Coronary artery (tissue), 2 donors: ENCODE measurements at regions not wholly inside any gene's neighbourhood (a gene's known extent, or its start where the extent isn't known, plus 50 kb on each side); places are given as distances from the start of the nearest gene placed in this dataset.

ENCODE experiments used
- DNase-seq: peaks from one replicate; pipeline ENCODE4 v3.0.0-alpha.2; 2017; ENCODE audit warnings: low spot score
- H3K27ac ChIP-seq, 2 donors: fragments of 200-600 bp; sonication (generic); one replicate each; pipeline ENCODE4 v1.5.1; 2016 to 2019
- H3K4me3 ChIP-seq: fragments of 200-600 bp; sonication (generic); 2 replicates; pipeline ENCODE4 v1.5.1; 2016; ENCODE audit warnings: mild to moderate bottlenecking, moderate library complexity
- CTCF ChIP-seq: fragments of 200-600 bp; sonication (generic); IDR thresholded peaks from one replicate; pipeline ENCODE4 v1.5.1; 2019; ENCODE audit warnings: antibody characterized with exemption

DNA sequence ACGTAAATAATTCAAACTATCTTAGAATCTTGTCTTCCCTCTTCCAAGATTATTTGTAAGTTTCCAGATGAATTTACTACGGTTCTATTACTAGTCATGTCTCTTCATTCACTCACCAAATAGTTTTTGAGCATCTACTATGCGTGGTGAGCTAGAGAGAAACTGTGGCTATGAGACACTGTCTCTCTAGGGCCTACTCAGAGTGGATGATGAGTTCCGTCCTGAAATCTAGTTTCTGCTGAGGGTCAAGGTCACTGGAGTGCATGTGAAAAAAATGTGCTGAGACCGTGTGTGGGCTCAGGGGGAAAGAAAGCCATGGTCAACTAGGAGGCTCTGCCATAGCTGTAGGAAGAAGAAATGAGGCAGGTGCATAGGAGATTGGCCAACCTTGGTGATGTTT lies 320.2 kb upstream of the GATB start:
- DNase-seq: no peak
- Histone ChIP-seq H3K4me3 (no peak overlapping the region), H3K27ac (no peak overlapping the region)
- no peak for TF ChIP-seq CTCF

GRCh38 chr4:152079543-152080293 lies 318.9 kb upstream of the GATB start:
- H3K27ac ChIP-seq: no peak overlapping the region
- no peak overlapping the region for H3K4me3 ChIP-seq
- DNase-seq: no peak
- no peak for TF ChIP-seq CTCF

GRCh38 chr4:152079079-152079478 lies 318.3 kb upstream of the GATB start:
- no peak overlapping the region for H3K4me3 ChIP-seq
- H3K27ac ChIP-seq: no peak overlapping the region
- TF ChIP-seq CTCF: no peak
- no peak for DNase-seq

DNA sequence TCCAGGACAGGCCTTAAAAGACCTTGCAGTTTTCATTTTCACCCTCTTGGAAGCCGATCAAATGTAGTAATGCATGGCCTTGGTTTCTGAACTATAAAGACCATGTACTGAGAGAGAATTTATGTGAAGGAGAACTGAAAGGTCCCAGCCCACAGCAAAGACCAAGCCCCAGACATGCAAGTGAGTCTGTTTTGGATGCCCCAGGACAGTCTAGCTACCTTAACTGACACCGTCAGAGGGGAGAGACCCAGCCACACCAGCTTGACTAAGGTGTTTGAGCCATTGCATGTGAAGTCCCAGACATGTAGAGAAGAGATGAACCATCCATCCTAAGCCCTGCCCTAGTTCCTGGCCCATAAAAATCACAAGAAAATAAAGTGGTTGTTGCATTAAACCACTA lies 316.8 kb upstream of the GATB start:
- Histone ChIP-seq H3K4me3 (no peak overlapping the region), H3K27ac (no peak overlapping the region)
- DNase-seq: no peak
- TF ChIP-seq CTCF: no peak

DNA sequence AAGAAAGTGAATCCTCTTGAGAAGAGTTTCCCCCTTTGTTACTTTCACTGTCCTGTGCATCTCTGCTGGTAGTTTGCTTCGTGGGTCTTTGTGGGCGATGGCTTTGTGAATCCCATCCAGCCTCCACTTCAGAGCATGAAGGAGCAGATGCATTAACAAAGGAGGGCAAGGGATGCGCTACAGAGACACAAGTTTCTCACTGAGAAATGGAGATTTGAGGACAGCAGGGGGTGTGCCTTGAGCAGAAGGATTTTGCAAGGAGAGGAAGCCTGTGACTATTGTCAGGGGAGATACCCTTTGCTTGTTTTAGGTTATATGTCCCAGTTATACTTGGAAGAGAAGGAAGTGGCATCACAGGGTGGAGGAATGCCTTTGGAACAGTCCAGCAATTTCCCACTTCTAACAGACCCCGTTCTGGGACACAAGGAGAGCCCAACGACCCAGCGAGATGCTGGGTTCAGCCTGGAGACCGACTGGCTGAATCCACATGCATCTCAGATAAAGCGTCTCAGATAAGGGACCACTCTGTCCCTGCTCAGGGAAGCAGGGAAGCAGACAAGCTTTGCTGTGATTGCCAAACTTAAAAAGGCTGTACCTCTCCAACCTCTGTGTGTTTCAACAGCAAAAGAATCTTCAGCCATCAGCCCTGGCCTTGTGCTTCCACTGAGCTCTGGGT lies 314.6 kb upstream of the GATB start:
- no peak for TF ChIP-seq CTCF
- Histone ChIP-seq H3K4me3 (no peak overlapping the region), H3K27ac (no peak overlapping the region)
- DNase-seq: no peak

DNA sequence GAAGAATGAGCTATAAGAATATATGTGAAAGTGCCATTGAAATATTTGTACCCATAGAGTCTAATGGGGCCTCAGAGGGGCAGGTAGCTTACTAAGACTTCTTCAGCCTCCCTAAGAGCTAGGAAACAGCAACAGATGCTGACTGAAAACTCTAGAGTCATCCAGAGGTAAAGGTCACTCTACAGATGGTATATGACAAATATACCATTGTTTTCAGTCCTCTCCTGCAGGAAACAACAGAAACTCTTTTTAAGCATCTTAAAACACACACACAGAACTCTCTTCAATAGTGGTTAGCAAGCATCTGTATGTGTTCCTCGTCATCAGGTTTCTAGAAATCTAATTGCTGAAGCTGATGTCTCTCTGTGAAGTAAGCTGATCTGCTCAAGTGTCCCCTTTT lies 313.8 kb upstream of the GATB start:
- DNase-seq: no peak
- Histone ChIP-seq H3K4me3 (no peak overlapping the region), H3K27ac (no peak overlapping the region)
- TF ChIP-seq CTCF: no peak

GRCh38 chr4:152074088-152074437 lies 313.3 kb upstream of the GATB start:
- DNase-seq: no peak
- Histone ChIP-seq H3K4me3 (no peak overlapping the region), H3K27ac (no peak overlapping the region)
- TF ChIP-seq CTCF: no peak
